Trophoblast cell (in vitro differentiated cells and primary cell): ENCODE measurements at regions not wholly inside any gene's neighbourhood (a gene's known extent, or its start where the extent isn't known, plus 50 kb on each side); places are given as distances from the start of the nearest gene placed in this dataset.

ENCODE experiments used
- DNase-seq, 2 donors: peaks; one replicate each; pipeline ENCODE4 v3.0.0-alpha.2; 2016
- H2AFZ ChIP-seq: 2 replicates; pipeline ENCODE4 v1.6.1; 2013; ENCODE audit warnings: low read length, moderate library complexity, mild to moderate bottlenecking; ENCODE audit not compliant: insufficient read depth, poor library complexity
- H2AK5ac ChIP-seq: 2 replicates; pipeline ENCODE4 v1.6.1; 2013; ENCODE audit warnings: mild to moderate bottlenecking, low read length
- H2BK120ac ChIP-seq: 2 replicates; pipeline ENCODE4 v1.6.1; 2013; ENCODE audit warnings: low read length, mild to moderate bottlenecking, moderate library complexity; ENCODE audit not compliant: insufficient read depth, poor library complexity
- H2BK12ac ChIP-seq: 2 replicates; pipeline ENCODE4 v1.6.1; 2013; ENCODE audit warnings: mild to moderate bottlenecking, low read length, moderate library complexity
- H2BK5ac ChIP-seq: 2 replicates; pipeline ENCODE4 v1.6.1; 2013; ENCODE audit warnings: low read length, low read depth, moderate library complexity, mild to moderate bottlenecking; ENCODE audit not compliant: poor library complexity
- H3K14ac ChIP-seq: 2 replicates; pipeline ENCODE4 v1.6.1; 2013; ENCODE audit warnings: mild to moderate bottlenecking, low read length
- H3K18ac ChIP-seq: 2 replicates; pipeline ENCODE4 v1.6.1; 2013; ENCODE audit warnings: mild to moderate bottlenecking, low read length
- H3K23ac ChIP-seq: 2 replicates; pipeline ENCODE4 v1.6.1; 2013; ENCODE audit warnings: low read length
- H3K27ac ChIP-seq: 2 replicates; pipeline ENCODE4 v1.5.1; 2013; ENCODE audit warnings: low read depth, mild to moderate bottlenecking, inconsistent platforms, low read length, moderate library complexity
- H3K27me3 ChIP-seq: 2 replicates; pipeline ENCODE4 v1.6.1; 2013; ENCODE audit warnings: inconsistent platforms, mild to moderate bottlenecking, low read length, moderate library complexity; ENCODE audit not compliant: insufficient read depth
- H3K36me3 ChIP-seq, 2 experiments: 1 replicate in 1 of 2; 2 replicates in 1 of 2; pipeline ENCODE4 v1.6.1; 2013; ENCODE audit warnings: low read length in 2 of 2, mild to moderate bottlenecking in 2 of 2, moderate library complexity in 1 of 2; ENCODE audit not compliant: insufficient read depth in 2 of 2, control insufficient read depth in 1 of 2
- H3K4ac ChIP-seq: 2 replicates; pipeline ENCODE4 v1.6.1; 2013; ENCODE audit warnings: low read depth, mild to moderate bottlenecking, low read length, moderate library complexity
- H3K4me1 ChIP-seq, 2 experiments: 1 replicate in 1 of 2; 2 replicates in 1 of 2; pipeline ENCODE4 v1.6.1; 2013; ENCODE audit warnings: low read length in 2 of 2, mild to moderate bottlenecking in 2 of 2, moderate library complexity in 1 of 2; ENCODE audit not compliant: insufficient read depth in 2 of 2, control insufficient read depth in 1 of 2
- H3K4me2 ChIP-seq: 2 replicates; pipeline ENCODE4 v1.6.1; 2013; ENCODE audit warnings: inconsistent platforms, mild to moderate bottlenecking, low read length, moderate library complexity
- H3K4me3 ChIP-seq: 2 replicates; pipeline ENCODE4 v1.5.1; 2013; ENCODE audit warnings: mild to moderate bottlenecking, low read depth, low read length, inconsistent platforms
- H3K79me1 ChIP-seq: one replicate; pipeline ENCODE4 v1.6.1; 2013; ENCODE audit warnings: low read length
- H3K79me2 ChIP-seq: 2 replicates; pipeline ENCODE4 v1.6.1; 2013; ENCODE audit warnings: low read length, mild to moderate bottlenecking; ENCODE audit not compliant: control insufficient read depth, insufficient read depth, poor library complexity
- H3K9ac ChIP-seq: 2 replicates; pipeline ENCODE4 v1.6.1; 2013; ENCODE audit warnings: mild to moderate bottlenecking, low read length
- H3K9me3 ChIP-seq: 2 replicates; pipeline ENCODE4 v1.6.1; 2013; ENCODE audit warnings: low read depth, mild to moderate bottlenecking, control low read depth, inconsistent platforms, low read length; ENCODE audit not compliant: insufficient read depth
- H4K12ac ChIP-seq: 2 replicates; pipeline ENCODE4 v1.6.1; 2013; ENCODE audit warnings: low read depth, mild to moderate bottlenecking, low read length, moderate library complexity
- H4K8ac ChIP-seq: 2 replicates; pipeline ENCODE4 v1.6.1; 2013; ENCODE audit warnings: low read depth, mild to moderate bottlenecking, low read length, moderate library complexity
- H4K91ac ChIP-seq: one replicate; pipeline ENCODE4 v1.6.1; 2013; ENCODE audit warnings: low read depth, mild to moderate bottlenecking, low read length, moderate library complexity
- WGBS: extraction: QIAGEN DNeasy Blood & Tissue Kit; methylation state at CpG from one replicate; pipeline ENCODE4 v1.1.7; 2013; ENCODE audit warnings: missing lambda C conversion rate; ENCODE audit not compliant: insufficient read length, insufficient coverage; ENCODE audit errors: extremely low coverage; 5-methylcytosine and 5-hydroxymethylcytosine counted together

GRCh38 chr22:19574247-19574646 is 50.0 kb upstream of the CLDN5 start:
- Histone ChIP-seq H2AK5ac (no peak overlapping the region), H4K91ac (no peak overlapping the region), H3K4me1 (peaks cover 0 to 7% of the 10 kb centered on the region in 2 experiments), H3K14ac (no peak overlapping the region), H3K4me3 (no peak overlapping the region), H4K12ac (no peak overlapping the region), H2AFZ (no peak overlapping the region), H2BK12ac (no peak overlapping the region), H3K79me2 (no peaks in the 10 kb centered on the region), H3K9ac (no peak overlapping the region), H3K18ac (no peak overlapping the region), H2BK5ac (no peak overlapping the region), H3K27ac (no peak overlapping the region), H3K23ac (no peak overlapping the region), H4K8ac (no peak overlapping the region), H3K4ac (no peak overlapping the region), H2BK120ac (no peak overlapping the region), H3K9me3 (peaks cover 5% of the 10 kb centered on the region), H3K79me1 (no peaks in the 10 kb centered on the region), H3K4me2 (no peak overlapping the region), H3K36me3 (no peaks in the 10 kb centered on the region), H3K27me3 (no peaks in the 10 kb centered on the region)
- WGBS, result no CpG with 5 or more reads among the region's 4 CpGs
- DNase-seq, result no peak

GRCh38 chr22:19576460-19577421 is 52.5 kb upstream of the CLDN5 start:
- DNase-seq, result peak; percentile 2
- Histone ChIP-seq H3K4me2 (no peak overlapping the region), H3K79me1 (no peaks in the 10 kb centered on the region), H3K27ac (no peak overlapping the region), H2AK5ac (no peak overlapping the region), H3K18ac (no peak overlapping the region), H4K12ac (no peak overlapping the region), H3K14ac (no peak overlapping the region), H3K27me3 (no peaks in the 10 kb centered on the region), H4K8ac (no peak overlapping the region), H2BK5ac (no peak overlapping the region), H2AFZ (no peak overlapping the region), H3K79me2 (no peaks in the 10 kb centered on the region), H3K4me1 (peaks cover 0 to 9% of the 10 kb centered on the region in 2 experiments), H3K9ac (no peak overlapping the region), H2BK120ac (no peak overlapping the region), H4K91ac (no peak overlapping the region), H3K36me3 (no peaks in the 10 kb centered on the region), H3K9me3 (peaks cover 5% of the 10 kb centered on the region), H3K4ac (no peak overlapping the region), H3K4me3 (no peak overlapping the region), H2BK12ac (no peak overlapping the region), H3K23ac (no peak overlapping the region)
- no CpG with 5 or more reads among the region's 16 CpGs for WGBS

- no peak overlapping the region for H2BK12ac ChIP-seq
- H3K9ac ChIP-seq, result no peak overlapping the region
- no peaks in the 10 kb centered on the region for H3K27me3 ChIP-seq
- no CpG with 5 or more reads among the region's 10 CpGs for WGBS
- H3K36me3 ChIP-seq, result no peaks in the 10 kb centered on the region
- no peak overlapping the region for H4K91ac ChIP-seq
- no peak overlapping the region for H3K23ac ChIP-seq
- H3K27ac ChIP-seq, result no peak overlapping the region
- H3K9me3 ChIP-seq, result peaks cover 4% of the 10 kb centered on the region
- H3K4me3 ChIP-seq, result no peak overlapping the region
- no peak overlapping the region for H2BK120ac ChIP-seq
- no peak overlapping the region for H2BK5ac ChIP-seq
- no peak overlapping the region for H4K12ac ChIP-seq
- peaks cover 0 to 9% of the 10 kb centered on the region in 2 experiments for H3K4me1 ChIP-seq
- no peak for DNase-seq
- no peak overlapping the region for H4K8ac ChIP-seq
- no peak overlapping the region for H3K4me2 ChIP-seq
- H3K79me2 ChIP-seq, result no peaks in the 10 kb centered on the region
- H3K4ac ChIP-seq, result no peak overlapping the region
- no peak overlapping the region for H3K18ac ChIP-seq
- no peak overlapping the region for H2AK5ac ChIP-seq
- H2AFZ ChIP-seq, result no peak overlapping the region
- no peaks in the 10 kb centered on the region for H3K79me1 ChIP-seq
- no peak overlapping the region for H3K14ac ChIP-seq
These were observed 53.3 kb upstream of the CLDN5 start for GRCh38 chr22:19577422-19577966.

DNA sequence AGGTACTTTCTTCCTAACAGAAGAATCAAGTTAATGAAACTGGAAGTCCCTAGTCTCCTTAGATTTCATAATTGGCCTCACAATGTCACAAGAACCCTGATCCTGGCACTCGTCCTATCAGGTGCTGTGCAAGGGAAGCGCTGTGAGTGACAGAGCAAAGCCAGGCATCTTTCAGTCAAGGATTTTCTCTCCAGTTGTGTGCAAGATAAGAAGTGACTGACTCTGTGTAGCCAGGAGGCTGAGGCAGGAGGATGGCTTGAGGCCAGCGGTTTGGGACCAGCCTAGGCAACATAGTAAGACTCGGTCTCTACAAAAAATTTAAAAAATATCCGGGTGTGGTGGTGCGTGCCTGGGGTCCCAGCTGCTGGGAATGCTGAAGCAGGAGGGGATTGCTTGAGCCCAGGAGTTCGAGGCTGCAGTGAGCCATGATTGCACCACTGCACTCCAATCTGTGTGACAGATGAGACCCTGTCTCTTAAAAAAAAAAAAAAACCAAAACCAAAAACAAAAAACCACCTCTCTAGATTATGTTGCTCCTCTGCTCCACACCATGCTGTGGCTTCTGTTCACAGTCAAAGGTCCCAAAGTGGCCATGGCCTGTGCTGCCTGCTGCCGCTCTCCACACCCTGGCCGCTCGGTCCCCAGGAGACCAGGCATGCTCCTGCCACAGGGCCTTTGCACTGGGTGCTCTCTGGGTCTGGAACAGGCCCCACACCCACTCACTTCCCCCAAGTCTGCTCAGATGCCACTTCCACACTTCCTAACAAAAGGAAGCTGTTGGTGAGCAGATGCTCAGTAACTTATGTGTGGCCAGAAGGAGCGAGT is 54.2 kb upstream of the CLDN5 start:
- Histone ChIP-seq H3K79me1 (no peaks in the 10 kb centered on the region), H4K8ac (no peak overlapping the region), H3K27me3 (no peaks in the 10 kb centered on the region), H3K18ac (no peak overlapping the region), H3K79me2 (no peaks in the 10 kb centered on the region), H2BK120ac (no peak overlapping the region), H3K4me2 (no peak overlapping the region), H3K9me3 (peaks cover 4% of the 10 kb centered on the region), H3K14ac (no peak overlapping the region), H2AFZ (no peak overlapping the region), H3K27ac (no peak overlapping the region), H3K36me3 (no peaks in the 10 kb centered on the region), H3K9ac (no peak overlapping the region), H2AK5ac (no peak overlapping the region), H3K4me3 (no peak overlapping the region), H4K91ac (no peak overlapping the region), H3K4me1 (peaks cover 0 to 9% of the 10 kb centered on the region in 2 experiments), H4K12ac (no peak overlapping the region), H2BK12ac (no peak overlapping the region), H3K4ac (no peak overlapping the region), H2BK5ac (no peak overlapping the region), H3K23ac (no peak overlapping the region)
- DNase-seq, result no peak
- WGBS, result no CpG with 5 or more reads among the region's 11 CpGs
